Muscle layer of colon (tissue), 2 donors: ENCODE measurements at regions not wholly inside any gene's neighbourhood (a gene's known extent, or its start where the extent isn't known, plus 50 kb on each side); places are given as distances from the start of the nearest gene placed in this dataset.

ENCODE experiments used
- H3K27ac ChIP-seq: one replicate; pipeline ENCODE4 v1.7.0; 2013; ENCODE audit warnings: low read depth, mild to moderate bottlenecking, low read length, moderate library complexity
- H3K27me3 ChIP-seq, 2 donors: one replicate each; pipeline ENCODE4 v1.7.0; 2013; ENCODE audit warnings: low read length in 2 of 2, mild to moderate bottlenecking in 2 of 2; ENCODE audit not compliant: insufficient read depth in 2 of 2, control insufficient read depth in 1 of 2
- H3K36me3 ChIP-seq: one replicate; pipeline ENCODE4 v1.7.0; 2013; ENCODE audit warnings: mild to moderate bottlenecking, low read length; ENCODE audit not compliant: insufficient read depth
- H3K4me1 ChIP-seq: one replicate; pipeline ENCODE4 v1.7.0; 2013; ENCODE audit warnings: mild to moderate bottlenecking, low read length; ENCODE audit not compliant: insufficient read depth
- H3K4me3 ChIP-seq, 2 donors: one replicate each; pipeline ENCODE4 v1.7.0; 2013; ENCODE audit warnings: low read length in 2 of 2, low read depth in 1 of 2, mild to moderate bottlenecking in 1 of 2, moderate library complexity in 1 of 2
- H3K9ac ChIP-seq: one replicate; pipeline ENCODE4 v1.7.0; 2013; ENCODE audit warnings: low read length
- H3K9me3 ChIP-seq: one replicate; pipeline ENCODE4 v1.7.0; 2013; ENCODE audit warnings: mild to moderate bottlenecking, low read length
- donor health status: abdominal sarcoma.
- donor health status: Adenocarcinoma of cecum.

- Histone ChIP-seq H3K9ac (no peak overlapping the region), H3K36me3 (no peaks in the 10 kb centered on the region), H3K27ac (no peak overlapping the region), H3K27me3 (no peaks in the 10 kb centered on the region), H3K9me3 (no peaks in the 10 kb centered on the region), H3K4me1 (no peaks in the 10 kb centered on the region), H3K4me3 (no peak overlapping the region)
These were observed 106.5 kb upstream of the ADPGK start for GRCh38 chr15:72890043-72890442.

- no peaks in the 10 kb centered on the region for H3K27me3 ChIP-seq
- no peak overlapping the region for H3K9ac ChIP-seq
- no peak overlapping the region for H3K4me3 ChIP-seq
- no peaks in the 10 kb centered on the region for H3K36me3 ChIP-seq
- H3K4me1 ChIP-seq = no peaks in the 10 kb centered on the region
- no peaks in the 10 kb centered on the region for H3K9me3 ChIP-seq
- H3K27ac ChIP-seq = no peak overlapping the region
These were observed 106.0 kb upstream of the ADPGK start for GRCh38 chr15:72889545-72889944.

- no peaks in the 10 kb centered on the region for H3K9me3 ChIP-seq
- H3K36me3 ChIP-seq = no peaks in the 10 kb centered on the region
- H3K9ac ChIP-seq = no peak overlapping the region
- H3K4me3 ChIP-seq = no peak overlapping the region
- no peaks in the 10 kb centered on the region for H3K4me1 ChIP-seq
- H3K27ac ChIP-seq = no peak overlapping the region
- no peaks in the 10 kb centered on the region for H3K27me3 ChIP-seq
These were observed 105.3 kb upstream of the ADPGK start for GRCh38 chr15:72888811-72889210.

GRCh38 chr15:72888211-72888610 lies 104.7 kb upstream of the ADPGK start:
- Histone ChIP-seq H3K27me3 (no peaks in the 10 kb centered on the region), H3K9ac (no peak overlapping the region), H3K9me3 (no peaks in the 10 kb centered on the region), H3K27ac (no peak overlapping the region), H3K4me1 (no peaks in the 10 kb centered on the region), H3K36me3 (no peaks in the 10 kb centered on the region), H3K4me3 (no peak overlapping the region)

GRCh38 chr15:72887376-72887775 lies 103.8 kb upstream of the ADPGK start:
- H3K27ac ChIP-seq = no peak overlapping the region
- H3K9me3 ChIP-seq = no peaks in the 10 kb centered on the region
- no peak overlapping the region for H3K9ac ChIP-seq
- H3K4me3 ChIP-seq = no peak overlapping the region
- H3K4me1 ChIP-seq = no peaks in the 10 kb centered on the region
- H3K36me3 ChIP-seq = no peaks in the 10 kb centered on the region
- no peaks in the 10 kb centered on the region for H3K27me3 ChIP-seq

- H3K27ac ChIP-seq = no peak overlapping the region
- H3K27me3 ChIP-seq = no peaks in the 10 kb centered on the region
- H3K4me3 ChIP-seq = no peak overlapping the region
- H3K9ac ChIP-seq = no peak overlapping the region
- H3K9me3 ChIP-seq = no peaks in the 10 kb centered on the region
- no peaks in the 10 kb centered on the region for H3K4me1 ChIP-seq
- no peaks in the 10 kb centered on the region for H3K36me3 ChIP-seq
These were observed 100.8 kb upstream of the ADPGK start for GRCh38 chr15:72884311-72884710.

- no peak overlapping the region for H3K27ac ChIP-seq
- H3K27me3 ChIP-seq = no peaks in the 10 kb centered on the region
- H3K4me3 ChIP-seq = no peak overlapping the region
These were observed 90.0 kb upstream of the ADPGK start for GRCh38 chr15:72873379-72874233.

GRCh38 chr15:72872066-72872845 lies 88.7 kb upstream of the ADPGK start:
- Histone ChIP-seq H3K27me3 (no peaks in the 10 kb centered on the region), H3K4me3 (no peak overlapping the region), H3K27ac (no peak overlapping the region), H3K36me3 (no peaks in the 10 kb centered on the region), H3K9me3 (no peaks in the 10 kb centered on the region), H3K4me1 (peaks cover 9% of the 10 kb centered on the region), H3K9ac (no peak overlapping the region)

More at GRCh38 chr15:72873379-72874233, 90.0 kb upstream of the ADPGK start:
- H3K36me3 ChIP-seq = no peaks in the 10 kb centered on the region
- H3K4me1 ChIP-seq = peaks cover 9% of the 10 kb centered on the region
- H3K9me3 ChIP-seq = no peaks in the 10 kb centered on the region
- no peak overlapping the region for H3K9ac ChIP-seq

GRCh38 chr15:72866866-72867616 lies 83.5 kb upstream of the ADPGK start:
- Histone ChIP-seq H3K4me3 (no peak overlapping the region), H3K36me3 (no peaks in the 10 kb centered on the region), H3K9me3 (no peaks in the 10 kb centered on the region), H3K4me1 (peaks cover 4% of the 10 kb centered on the region), H3K9ac (no peak overlapping the region), H3K27ac (no peak overlapping the region), H3K27me3 (no peaks in the 10 kb centered on the region)

- Histone ChIP-seq H3K27ac (no peak overlapping the region), H3K27me3 (no peaks in the 10 kb centered on the region), H3K9ac (no peak overlapping the region), H3K4me3 (no peak overlapping the region), H3K36me3 (no peaks in the 10 kb centered on the region), H3K9me3 (no peaks in the 10 kb centered on the region), H3K4me1 (peaks cover 4% of the 10 kb centered on the region)
These were observed 82.6 kb upstream of the ADPGK start for GRCh38 chr15:72866182-72866581.

- no peak overlapping the region for H3K27ac ChIP-seq
- H3K4me1 ChIP-seq = peaks cover 4% of the 10 kb centered on the region
- H3K4me3 ChIP-seq = no peak overlapping the region
- H3K9ac ChIP-seq = no peak overlapping the region
- H3K9me3 ChIP-seq = no peaks in the 10 kb centered on the region
- H3K27me3 ChIP-seq = no peaks in the 10 kb centered on the region
- H3K36me3 ChIP-seq = no peaks in the 10 kb centered on the region
These were observed 81.9 kb upstream of the ADPGK start for GRCh38 chr15:72865486-72865885.
